Cardiac muscle cell (in vitro differentiated cells and primary cell): ENCODE measurements at regions not wholly inside any gene's neighbourhood (a gene's known extent, or its start where the extent isn't known, plus 50 kb on each side); places are given as distances from the start of the nearest gene placed in this dataset.
A peak's percentile ranks its signal among the peaks of the same experiment; 100 is the strongest.

Source experiments
- DNase-seq, 2 donors: peaks; one replicate each; pipeline versions ENCODE4 v3.0.0 to v3.0.0-alpha.2; 2010 to 2017; ENCODE audit warnings: low read depth in 1 of 2, low spot score in 1 of 2
- H3K27ac ChIP-seq: fragments of 200-600 bp; sonication (generic); 2 replicates; pipeline ENCODE4 v1.5.1; 2016
- H3K27me3 ChIP-seq: fragments of 200-600 bp; sonication (generic); 2 replicates; pipeline ENCODE4 v1.6.0; 2016; ENCODE audit warnings: control low read depth
- H3K36me3 ChIP-seq: fragments of 200-600 bp; sonication (generic); 2 replicates; pipeline ENCODE4 v1.5.1; 2016; ENCODE audit warnings: control low read depth
- H3K4me1 ChIP-seq: fragments of 200-600 bp; sonication (generic); 2 replicates; pipeline ENCODE4 v1.8.1; 2017; ENCODE audit warnings: low read depth, mild to moderate bottlenecking, mixed run types
- H3K4me3 ChIP-seq: fragments of 200-600 bp; sonication (generic); 2 replicates; pipeline ENCODE4 v1.5.1; 2016; ENCODE audit warnings: mild to moderate bottlenecking
- H3K9me3 ChIP-seq: fragments of 200-600 bp; sonication (generic); 2 replicates; pipeline ENCODE4 v1.5.1; 2017; ENCODE audit warnings: low read depth, mild to moderate bottlenecking, control low read depth
- CTCF ChIP-seq: IDR thresholded peaks from 2 replicates; pipeline ENCODE4 v1.5.1; 2012; ENCODE audit warnings: low read depth, mild to moderate bottlenecking, low read length

- DNase-seq = no peak
- no peak for TF ChIP-seq CTCF
- Histone ChIP-seq H3K4me1 (no peaks in the 10 kb centered on the region), H3K9me3 (no peaks in the 10 kb centered on the region), H3K4me3 (no peak overlapping the region), H3K27ac (no peak overlapping the region), H3K36me3 (no peaks in the 10 kb centered on the region), H3K27me3 (no peaks in the 10 kb centered on the region)
Measured at GRCh38 chr18:60929966-60930365, 403.3 kb upstream of the CDH20 start.

GRCh38 chr18:60935041-60935910, 398.0 kb upstream of the CDH20 start:
- Histone ChIP-seq H3K27me3 (no peaks in the 10 kb centered on the region), H3K9me3 (no peaks in the 10 kb centered on the region), H3K36me3 (no peaks in the 10 kb centered on the region), H3K27ac (no peak overlapping the region), H3K4me3 (no peak overlapping the region), H3K4me1 (no peaks in the 10 kb centered on the region)
- no peak for TF ChIP-seq CTCF
- DNase-seq = peak in 1 of 2 donors; percentile 2

GRCh38 chr18:60936101-60936500, 397.1 kb upstream of the CDH20 start:
- DNase-seq = peak in 1 of 2 donors; percentile 7
- Histone ChIP-seq H3K4me3 (no peak overlapping the region), H3K27me3 (no peaks in the 10 kb centered on the region), H3K36me3 (no peaks in the 10 kb centered on the region), H3K27ac (no peak overlapping the region), H3K9me3 (no peaks in the 10 kb centered on the region), H3K4me1 (no peaks in the 10 kb centered on the region)
- no peak for TF ChIP-seq CTCF

GRCh38 chr18:60943297-60943696, 389.9 kb upstream of the CDH20 start:
- H3K9me3 ChIP-seq = no peaks in the 10 kb centered on the region
- H3K4me3 ChIP-seq = no peak overlapping the region
- DNase-seq = no peak
- no peak for TF ChIP-seq CTCF
- no peaks in the 10 kb centered on the region for H3K4me1 ChIP-seq
- no peaks in the 10 kb centered on the region for H3K36me3 ChIP-seq
- H3K27me3 ChIP-seq = no peaks in the 10 kb centered on the region
- no peak overlapping the region for H3K27ac ChIP-seq

GRCh38 chr18:60950634-60951033, 382.6 kb upstream of the CDH20 start:
- H3K36me3 ChIP-seq = no peaks in the 10 kb centered on the region

More at GRCh38 chr18:60950634-60951033, 382.6 kb upstream of the CDH20 start:
- Histone ChIP-seq H3K9me3 (no peaks in the 10 kb centered on the region), H3K4me1 (no peaks in the 10 kb centered on the region), H3K4me3 (no peak overlapping the region), H3K27ac (no peak overlapping the region), H3K27me3 (no peaks in the 10 kb centered on the region)
- no peak for TF ChIP-seq CTCF
- DNase-seq = no peak
